ENCODE measurements at regions not wholly inside any gene's neighbourhood (a gene's known extent, or its start where the extent isn't known, plus 50 kb on each side); places are given as distances from the start of the nearest gene placed in this dataset.
"Not testable (repeated sequence)": the region's sequence is repeated elsewhere in the genome, so short reads cannot be mapped to it uniquely, and the experiment has no call there.

DNA sequence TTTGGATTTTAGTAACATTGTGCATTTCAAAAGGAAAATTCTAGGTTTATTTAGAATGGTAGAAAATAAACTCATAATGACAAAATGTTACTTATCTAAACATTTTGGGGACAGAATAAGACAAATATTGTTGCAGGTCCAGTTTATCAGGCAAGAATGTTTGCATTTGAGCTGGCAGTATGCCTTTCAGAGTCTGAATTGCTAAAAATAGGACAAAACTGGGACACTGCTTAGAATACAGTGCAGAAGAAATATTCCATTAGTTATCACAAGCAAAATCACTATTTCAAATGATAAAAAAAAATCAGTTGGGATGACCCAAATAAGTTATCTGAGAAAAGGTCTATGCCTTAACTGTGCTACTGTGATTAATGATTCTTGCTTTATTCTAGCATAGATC lies 870.3 kb upstream of the MIR17HG start:
- Mint-ChIP-seq H3K36me3 (no peaks in the 10 kb centered on the region), H3K9me3 (peaks cover 9% of the 10 kb centered on the region), H3K4me3 (no peak overlapping the region), H3K4me1 (no peaks in the 10 kb centered on the region), H3K27ac (no peak overlapping the region), H3K27me3 (no peaks in the 10 kb centered on the region)
- no peak for DNase-seq

DNA sequence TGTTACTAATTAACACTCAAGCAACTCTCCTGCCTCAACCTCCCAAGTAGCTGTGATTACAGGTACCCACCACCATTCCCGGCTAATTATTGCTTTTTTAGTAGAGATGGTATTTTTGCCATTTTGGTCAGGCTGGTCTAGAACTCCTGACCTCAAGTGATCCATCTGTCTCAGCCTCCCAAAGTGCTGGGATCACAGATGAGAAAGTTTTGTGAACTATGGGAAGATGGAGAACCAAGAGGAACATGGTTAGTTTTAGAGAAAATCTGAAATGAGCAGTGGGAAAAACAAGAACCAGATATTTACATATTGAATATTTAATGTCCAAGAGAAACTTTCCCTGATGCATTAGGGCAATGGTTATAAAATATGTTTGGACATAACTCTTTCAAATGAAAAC lies 863.6 kb upstream of the MIR17HG start:
- Mint-ChIP-seq H3K36me3 (no peaks in the 10 kb centered on the region), H3K4me3 (no peak overlapping the region), H3K9me3 (peaks cover 2% of the 10 kb centered on the region), H3K27ac (no peak overlapping the region), H3K27me3 (no peaks in the 10 kb centered on the region), H3K4me1 (no peaks in the 10 kb centered on the region)
- DNase-seq: no peak

DNA sequence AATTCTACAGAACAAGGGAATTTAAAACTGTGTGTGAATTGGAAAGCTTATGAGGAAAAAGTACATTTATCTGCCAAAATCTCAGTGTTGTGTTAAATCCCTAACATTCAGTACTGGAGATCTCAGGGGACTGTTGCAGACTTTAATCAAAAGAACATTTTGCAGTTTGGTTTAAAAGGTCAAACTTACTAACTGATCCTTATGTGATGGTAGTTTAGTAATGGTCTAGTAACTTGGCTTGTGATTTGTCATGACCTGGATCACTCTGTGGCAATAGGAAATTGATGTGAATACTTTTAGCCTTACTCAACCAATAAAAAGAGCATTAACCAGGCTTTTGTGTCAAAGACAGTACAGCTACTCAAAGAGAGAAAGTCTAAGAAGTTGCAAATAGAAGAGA lies 862.1 kb upstream of the MIR17HG start:
- H3K4me1 Mint-ChIP-seq: no peaks in the 10 kb centered on the region
- no peak overlapping the region for H3K27ac Mint-ChIP-seq
- H3K36me3 Mint-ChIP-seq: no peaks in the 10 kb centered on the region
- DNase-seq: no peak
- no peaks in the 10 kb centered on the region for H3K27me3 Mint-ChIP-seq
- peaks cover 2% of the 10 kb centered on the region for H3K9me3 Mint-ChIP-seq
- no peak overlapping the region for H3K4me3 Mint-ChIP-seq

DNA sequence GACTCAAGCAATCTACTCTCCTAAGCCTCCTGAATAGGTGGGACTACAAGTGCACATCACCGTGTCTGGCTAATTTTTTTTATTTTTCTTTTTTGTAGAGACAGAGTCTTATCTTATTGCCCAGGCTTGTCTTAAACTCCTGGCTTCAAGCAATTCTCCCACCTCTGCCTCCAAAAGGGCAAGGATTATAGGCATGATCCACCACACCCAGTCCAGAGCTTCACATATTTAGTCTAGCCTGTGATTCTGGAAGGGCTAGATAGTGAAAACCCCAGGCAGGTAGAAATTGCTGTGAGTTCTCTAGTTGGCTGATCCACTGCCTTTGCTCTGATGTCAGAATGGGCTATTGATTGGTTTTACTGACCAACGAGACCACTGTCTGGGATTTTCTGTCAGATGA lies 854.6 kb upstream of the MIR17HG start:
- no peak overlapping the region for H3K4me3 Mint-ChIP-seq
- no peaks in the 10 kb centered on the region for H3K27me3 Mint-ChIP-seq
- H3K9me3 Mint-ChIP-seq: peaks cover 8% of the 10 kb centered on the region
- no peak overlapping the region for H3K27ac Mint-ChIP-seq
- H3K36me3 Mint-ChIP-seq: no peaks in the 10 kb centered on the region
- no peak for DNase-seq
- no peaks in the 10 kb centered on the region for H3K4me1 Mint-ChIP-seq

DNA sequence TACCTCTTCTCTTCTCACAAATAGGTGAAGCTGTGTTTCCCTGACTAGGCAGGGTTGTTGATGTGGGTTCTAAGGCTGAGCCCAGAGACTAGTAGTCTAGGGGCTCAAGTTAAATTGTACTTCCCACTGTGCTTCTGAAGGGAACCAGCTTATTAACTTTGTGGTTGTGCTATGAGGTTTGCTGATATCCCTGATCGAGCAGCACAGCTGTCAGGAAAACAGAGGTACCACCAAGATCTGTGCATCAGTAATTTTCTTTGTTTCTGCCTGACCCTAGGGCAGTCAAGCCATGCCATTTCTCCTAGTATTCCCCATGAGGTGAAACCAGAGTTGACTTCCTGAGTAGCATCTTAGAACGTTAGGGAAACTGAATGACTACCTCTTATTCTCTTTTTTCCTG lies 853.8 kb upstream of the MIR17HG start:
- Mint-ChIP-seq H3K4me1 (no peaks in the 10 kb centered on the region), H3K9me3 (peaks cover 8% of the 10 kb centered on the region), H3K27me3 (no peaks in the 10 kb centered on the region), H3K36me3 (no peaks in the 10 kb centered on the region), H3K4me3 (no peak overlapping the region), H3K27ac (no peak overlapping the region)
- no peak for DNase-seq

DNA sequence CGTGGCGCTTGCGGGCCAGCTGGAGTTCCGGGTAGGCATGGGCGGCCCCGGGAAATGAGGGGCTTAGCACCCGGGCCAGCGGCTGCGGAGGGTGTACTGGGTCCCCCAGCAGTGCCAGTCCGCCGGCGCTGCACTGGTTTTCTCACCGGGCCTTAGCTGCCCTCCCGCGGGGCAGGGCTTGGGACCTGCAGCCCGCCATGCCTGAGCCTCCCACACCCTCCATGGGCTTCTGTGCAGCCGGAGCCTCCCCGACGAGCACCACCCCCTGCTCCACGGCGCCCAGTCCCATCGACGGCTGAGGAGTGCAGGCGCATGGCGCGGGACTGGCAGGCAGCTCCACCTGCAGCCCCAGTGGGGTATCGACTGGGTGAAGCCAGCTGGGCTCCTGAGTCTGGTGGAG lies 852.6 kb upstream of the MIR17HG start:
- not testable (repeated sequence) for H3K9me3 Mint-ChIP-seq, H3K36me3 Mint-ChIP-seq, H3K4me3 Mint-ChIP-seq

DNA sequence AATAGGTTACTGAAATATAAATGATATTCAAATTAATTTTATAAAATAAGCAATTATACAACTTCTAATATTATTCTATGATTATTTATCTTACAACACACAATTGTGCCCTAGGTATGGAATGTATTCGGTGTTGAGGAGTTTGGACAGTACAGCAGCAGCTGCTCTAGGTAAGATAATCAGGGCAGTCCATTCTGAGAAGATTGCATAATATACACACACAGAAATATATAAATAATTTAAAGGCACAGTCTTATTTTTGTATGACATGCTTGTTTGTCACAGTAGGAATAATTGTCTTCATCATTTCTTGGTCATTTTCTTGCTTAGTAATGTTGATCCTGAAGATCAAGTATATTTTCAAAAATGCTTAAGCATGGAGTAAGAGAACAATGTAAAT lies 849.4 kb upstream of the MIR17HG start:
- Mint-ChIP-seq H3K36me3 (no peaks in the 10 kb centered on the region), H3K27ac (no peak overlapping the region), H3K4me1 (no peaks in the 10 kb centered on the region), H3K4me3 (no peak overlapping the region), H3K9me3 (peaks cover 4% of the 10 kb centered on the region), H3K27me3 (no peaks in the 10 kb centered on the region)
- no peak for DNase-seq

More for the DNA sequence above, 852.6 kb upstream of the MIR17HG start:
- H3K27me3 Mint-ChIP-seq, DNase-seq, H3K27ac Mint-ChIP-seq, H3K4me1 Mint-ChIP-seq: not testable (repeated sequence)

DNA sequence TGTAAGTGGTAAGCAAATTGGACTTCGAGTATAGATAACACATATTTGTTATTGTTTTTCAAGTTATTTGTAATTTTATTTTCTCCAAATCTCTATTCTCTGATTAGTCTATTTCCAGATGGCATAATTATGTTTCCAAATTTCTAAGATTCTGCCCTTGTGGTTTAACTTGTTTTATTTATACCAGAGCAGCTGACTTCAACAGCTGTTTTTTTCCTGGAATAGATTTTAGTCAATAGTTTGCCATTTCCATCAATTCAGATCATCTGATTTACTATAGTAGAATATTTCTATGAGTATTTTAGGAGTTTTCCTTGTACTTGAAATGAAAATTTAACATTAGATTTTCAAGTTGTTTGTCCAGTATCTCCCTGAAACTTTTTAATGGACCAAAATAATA lies 848.7 kb upstream of the MIR17HG start:
- Mint-ChIP-seq H3K27ac (no peak overlapping the region), H3K9me3 (no peaks in the 10 kb centered on the region), H3K4me3 (no peak overlapping the region), H3K27me3 (no peaks in the 10 kb centered on the region), H3K36me3 (no peaks in the 10 kb centered on the region), H3K4me1 (no peaks in the 10 kb centered on the region)
- no peak for DNase-seq

DNA sequence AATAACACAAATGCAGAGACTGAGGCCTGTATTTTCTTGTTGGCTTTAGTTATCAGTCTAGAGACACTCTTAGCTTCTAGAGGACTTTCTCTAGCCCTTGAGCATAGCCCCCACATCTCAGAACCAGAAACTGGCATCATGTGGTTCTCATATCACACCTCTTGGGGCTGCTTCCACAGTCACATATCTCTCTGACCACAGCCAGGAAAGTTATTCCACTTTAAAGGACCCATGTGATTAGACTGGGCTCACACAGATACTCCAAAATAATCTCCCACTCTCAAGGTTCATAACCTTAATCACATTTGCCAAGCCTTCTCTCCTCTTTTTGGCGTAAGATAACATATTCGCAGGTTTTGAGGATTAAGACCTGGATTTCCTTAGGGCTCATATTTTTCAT lies 846.9 kb upstream of the MIR17HG start:
- Mint-ChIP-seq H3K4me3 (no peak overlapping the region), H3K27me3 (no peaks in the 10 kb centered on the region), H3K36me3 (no peaks in the 10 kb centered on the region)

DNA sequence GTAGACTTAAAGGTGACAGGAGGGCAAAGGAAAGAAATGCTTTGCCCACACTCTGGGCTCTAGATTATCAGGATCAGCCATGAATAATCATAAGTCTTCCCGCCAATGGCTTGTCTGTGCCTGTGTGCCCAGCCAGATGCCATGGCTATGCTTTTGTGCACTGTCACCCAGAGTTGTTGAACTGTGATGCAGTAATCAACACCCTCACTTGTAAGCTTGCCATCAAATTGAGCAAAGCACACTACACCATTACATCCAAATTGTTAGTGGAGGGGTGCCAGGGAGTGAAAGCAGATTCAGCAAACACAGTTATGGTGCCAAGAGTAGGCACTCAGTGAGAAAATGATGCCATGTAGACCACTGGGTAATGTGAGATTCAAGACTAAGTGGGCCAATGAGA lies 845.3 kb upstream of the MIR17HG start:
- Mint-ChIP-seq H3K27ac (no peak overlapping the region), H3K27me3 (no peaks in the 10 kb centered on the region), H3K9me3 (peaks cover 2% of the 10 kb centered on the region), H3K36me3 (no peaks in the 10 kb centered on the region), H3K4me1 (no peaks in the 10 kb centered on the region), H3K4me3 (no peak overlapping the region)
- no peak for DNase-seq

More for the DNA sequence above, 846.9 kb upstream of the MIR17HG start:
- Mint-ChIP-seq H3K4me1 (no peaks in the 10 kb centered on the region), H3K9me3 (no peaks in the 10 kb centered on the region), H3K27ac (no peak overlapping the region)
- no peak for DNase-seq

DNA sequence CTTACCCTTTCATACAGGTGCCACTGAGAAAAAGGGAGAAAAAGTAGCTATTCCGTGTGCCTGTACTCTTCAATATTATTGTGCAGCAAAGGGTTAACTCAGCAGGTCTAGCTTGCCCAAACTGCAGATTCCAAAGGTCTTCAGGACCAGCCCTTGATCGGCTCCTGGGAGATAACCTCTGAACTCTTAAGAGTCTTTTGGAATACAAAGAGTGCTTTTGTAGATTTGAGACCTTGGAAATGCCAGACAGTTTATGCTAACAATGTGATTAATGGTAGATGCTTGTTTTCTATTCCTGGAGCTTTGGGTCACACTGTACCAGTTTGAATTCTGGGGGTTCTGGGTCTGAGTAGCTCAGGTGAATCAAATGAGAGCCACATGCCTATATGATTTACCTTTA lies 844.7 kb upstream of the MIR17HG start:
- H3K4me1 Mint-ChIP-seq: no peaks in the 10 kb centered on the region
- H3K27me3 Mint-ChIP-seq: no peaks in the 10 kb centered on the region
- H3K9me3 Mint-ChIP-seq: peaks cover 2% of the 10 kb centered on the region

DNA sequence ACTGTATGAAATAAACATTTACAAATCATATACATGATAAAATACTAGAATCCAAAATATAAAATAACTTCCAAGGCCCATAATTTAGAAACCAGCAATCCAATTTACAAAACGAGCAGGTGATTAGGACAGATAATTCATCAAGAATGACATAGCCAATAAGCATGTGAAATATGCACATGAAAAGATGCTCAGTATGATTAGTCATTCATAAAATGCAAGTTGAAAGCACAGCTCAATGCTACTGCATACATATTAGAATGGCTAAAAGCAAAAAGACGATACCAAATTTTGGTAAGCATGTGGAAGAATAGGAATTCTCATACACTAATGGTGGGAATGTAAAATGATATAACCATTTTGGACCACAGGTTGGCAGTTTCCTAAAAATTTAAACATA lies 837.2 kb upstream of the MIR17HG start:
- DNase-seq: no peak
- Mint-ChIP-seq H3K27ac (no peak overlapping the region), H3K4me1 (no peaks in the 10 kb centered on the region), H3K27me3 (no peaks in the 10 kb centered on the region), H3K9me3 (peaks cover 3% of the 10 kb centered on the region), H3K4me3 (no peak overlapping the region), H3K36me3 (no peaks in the 10 kb centered on the region)

More for the DNA sequence above, 844.7 kb upstream of the MIR17HG start:
- DNase-seq: no peak
- no peaks in the 10 kb centered on the region for H3K36me3 Mint-ChIP-seq
- H3K27ac Mint-ChIP-seq: no peak overlapping the region
- H3K4me3 Mint-ChIP-seq: no peak overlapping the region

DNA sequence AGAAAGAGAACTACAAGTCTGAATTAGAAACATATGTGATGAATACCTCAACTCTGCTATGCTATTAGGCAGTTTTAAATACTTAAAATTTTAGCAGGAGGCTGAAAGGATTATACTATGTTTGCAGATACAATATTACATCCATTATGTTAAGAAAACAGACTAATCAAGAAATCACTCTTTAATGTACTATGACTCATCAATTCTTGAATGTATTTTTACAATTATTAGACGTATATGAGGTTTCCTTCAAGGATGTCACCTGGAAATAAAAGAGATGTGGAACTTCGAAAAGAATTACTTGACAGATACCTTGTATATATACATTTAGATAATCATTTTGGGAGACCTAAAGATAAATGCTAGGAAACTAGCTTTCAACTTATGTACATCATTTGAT lies 835.6 kb upstream of the MIR17HG start:
- Mint-ChIP-seq H3K4me1 (no peaks in the 10 kb centered on the region), H3K4me3 (no peak overlapping the region), H3K27me3 (no peaks in the 10 kb centered on the region)

DNA sequence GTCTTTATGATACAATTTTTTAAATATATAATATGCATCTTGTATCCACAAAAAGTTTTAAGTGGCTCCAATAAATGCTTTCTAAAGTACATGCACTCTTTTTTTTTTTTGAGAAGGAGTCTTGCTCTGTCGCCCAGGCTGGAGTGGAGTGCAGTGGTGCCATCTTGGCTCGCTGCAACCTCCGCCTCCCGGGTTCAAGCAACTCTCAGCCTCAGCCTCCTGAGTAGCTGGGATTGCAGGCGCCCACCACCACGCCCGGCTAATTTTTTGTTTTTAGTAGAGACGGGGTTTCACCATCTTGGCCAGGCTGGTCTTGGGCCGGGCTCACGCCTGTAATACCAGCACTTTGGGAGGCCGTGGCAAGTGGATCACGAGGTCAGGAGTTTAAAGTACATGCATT lies 832.8 kb upstream of the MIR17HG start:
- not testable (repeated sequence) for H3K9me3 Mint-ChIP-seq, H3K27me3 Mint-ChIP-seq, H3K27ac Mint-ChIP-seq, DNase-seq, H3K4me1 Mint-ChIP-seq, H3K4me3 Mint-ChIP-seq, H3K36me3 Mint-ChIP-seq

More for the DNA sequence above, 835.6 kb upstream of the MIR17HG start:
- DNase-seq: no peak
- peaks cover 3% of the 10 kb centered on the region for H3K9me3 Mint-ChIP-seq
- H3K27ac Mint-ChIP-seq: no peak overlapping the region
- H3K36me3 Mint-ChIP-seq: no peaks in the 10 kb centered on the region

DNA sequence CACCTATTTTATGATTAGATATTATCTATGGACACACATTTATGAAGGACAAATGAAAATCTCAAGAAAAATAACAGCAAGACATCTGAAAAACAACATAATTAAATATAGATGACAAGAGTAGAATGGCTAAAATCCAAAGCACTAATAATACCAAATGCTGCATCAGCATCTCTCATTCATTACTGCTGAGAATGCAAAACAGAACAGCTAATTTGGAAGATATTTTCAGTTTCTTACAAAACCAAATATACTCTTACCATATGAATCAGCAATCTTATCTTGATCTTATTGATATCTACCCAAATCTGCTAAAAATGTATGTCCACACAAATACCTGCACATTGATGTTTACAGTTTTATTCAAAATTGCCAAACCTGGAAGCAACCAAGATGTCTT lies 829.1 kb upstream of the MIR17HG start:
- H3K9me3 Mint-ChIP-seq: peaks cover 16% of the 10 kb centered on the region
- no peak for DNase-seq
- no peak overlapping the region for H3K27ac Mint-ChIP-seq
- H3K4me3 Mint-ChIP-seq: no peak overlapping the region
- H3K27me3 Mint-ChIP-seq: no peaks in the 10 kb centered on the region
- no peaks in the 10 kb centered on the region for H3K4me1 Mint-ChIP-seq
- H3K36me3 Mint-ChIP-seq: no peaks in the 10 kb centered on the region

DNA sequence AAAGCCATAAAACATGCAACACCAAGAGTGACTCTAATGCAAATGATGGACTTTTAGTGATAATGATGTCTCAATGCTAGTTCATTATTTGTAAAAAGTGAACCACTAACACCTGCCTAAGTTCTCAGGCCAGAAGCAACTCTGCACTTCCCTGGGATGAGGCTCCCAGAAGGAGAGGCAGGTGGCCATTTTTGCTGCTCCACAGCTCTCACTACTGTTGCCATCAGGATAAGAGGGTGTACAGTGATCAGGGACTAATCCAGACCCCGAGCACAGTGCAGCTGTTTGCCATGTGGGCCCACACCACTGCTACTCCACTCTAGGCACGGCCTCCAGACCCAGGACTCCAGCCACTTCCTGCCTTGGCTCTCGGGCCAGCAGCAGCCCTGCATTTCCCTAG lies 828.3 kb upstream of the MIR17HG start:
- H3K36me3 Mint-ChIP-seq: no peaks in the 10 kb centered on the region
- no peak overlapping the region for H3K27ac Mint-ChIP-seq
- no peak overlapping the region for H3K4me3 Mint-ChIP-seq
- H3K27me3 Mint-ChIP-seq: no peaks in the 10 kb centered on the region
- DNase-seq: no peak
- H3K9me3 Mint-ChIP-seq: peaks cover 20% of the 10 kb centered on the region
- H3K4me1 Mint-ChIP-seq: no peaks in the 10 kb centered on the region

DNA sequence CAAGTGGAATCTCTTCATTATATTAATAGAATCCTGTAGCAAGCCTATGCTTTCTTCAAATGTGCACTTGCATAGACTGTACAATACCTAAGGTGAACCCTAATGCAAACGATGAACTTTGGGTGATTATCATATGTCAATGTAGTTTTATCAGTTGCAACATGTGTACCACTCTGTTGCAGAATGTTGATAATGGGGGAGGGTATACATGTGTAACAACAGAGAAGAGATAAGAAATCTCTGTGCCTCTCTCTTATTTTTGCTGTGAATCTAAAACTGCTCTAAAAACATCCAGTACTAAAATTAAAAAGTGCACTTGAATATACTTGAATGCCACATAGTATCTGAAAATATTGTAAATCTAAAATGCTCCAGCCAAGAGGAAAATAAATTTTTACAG lies 820.8 kb upstream of the MIR17HG start:
- Mint-ChIP-seq H3K4me1 (no peaks in the 10 kb centered on the region), H3K9me3 (peaks cover 14% of the 10 kb centered on the region)
- DNase-seq: no peak

More for the DNA sequence above, 820.8 kb upstream of the MIR17HG start:
- Mint-ChIP-seq H3K27me3 (no peaks in the 10 kb centered on the region), H3K4me3 (no peak overlapping the region), H3K36me3 (no peaks in the 10 kb centered on the region), H3K27ac (no peak overlapping the region)

Data from activated naive CD8-positive, alpha-beta T cell treated with anti-CD3 and anti-CD28 coated beads for 36 hours (primary cell).